Fibroblast of lung (primary cell): ENCODE measurements at regions not wholly inside any gene's neighbourhood (a gene's known extent, or its start where the extent isn't known, plus 50 kb on each side); places are given as distances from the start of the nearest gene placed in this dataset.
"Not testable (repeated sequence)": the region's sequence is repeated elsewhere in the genome, so short reads cannot be mapped to it uniquely, and the experiment has no call there.

Source experiments
- DNase-seq, 2 donors: peaks; one replicate each; pipeline versions ENCODE4 v3.0.0 to v3.0.0-alpha.2; 2010; ENCODE audit warnings: low read depth in 2 of 2
- H2AFZ ChIP-seq: 2 replicates; pipeline ENCODE4 v1.5.1; 2012; ENCODE audit warnings: low read length, control low read depth, inconsistent platforms
- H3K27ac ChIP-seq: 2 replicates; pipeline ENCODE4 v1.5.1; 2011; ENCODE audit warnings: low read length, control low read depth; ENCODE audit not compliant: insufficient read depth
- H3K27me3 ChIP-seq: 2 replicates; pipeline ENCODE4 v1.5.1; 2011; ENCODE audit warnings: mild to moderate bottlenecking, low read length; ENCODE audit not compliant: control insufficient read depth, insufficient read depth
- H3K36me3 ChIP-seq: 2 replicates; pipeline ENCODE4 v1.5.1; 2011; ENCODE audit warnings: low read length; ENCODE audit not compliant: control insufficient read depth, insufficient read depth
- H3K4me1 ChIP-seq: 2 replicates; pipeline ENCODE4 v1.5.1; 2011; ENCODE audit warnings: low read length; ENCODE audit not compliant: control insufficient read depth, insufficient read depth; ENCODE audit errors: extremely low read depth
- H3K4me2 ChIP-seq: 2 replicates; pipeline ENCODE4 v1.5.1; 2011; ENCODE audit warnings: low read length, control low read depth; ENCODE audit not compliant: insufficient read depth; ENCODE audit errors: extremely low read depth
- H3K4me3 ChIP-seq, 4 experiments: fragments of 200-600 bp in 1 of 4; sonication (generic) in 1 of 4; replicated peaks in 1 of 4; 2 replicates each; pipeline ENCODE4 v1.5.1; 2011 to 2016; ENCODE audit warnings: low read length in 4 of 4, low read depth in 3 of 4, mild to moderate bottlenecking in 3 of 4, control low read depth in 2 of 4, inconsistent platforms in 1 of 4, mixed read lengths in 1 of 4; ENCODE audit not compliant: insufficient read depth in 1 of 4; ENCODE audit errors: control extremely low read depth in 1 of 4
- H3K79me2 ChIP-seq: 2 replicates; pipeline ENCODE4 v1.5.1; 2012; ENCODE audit warnings: mild to moderate bottlenecking, low read length, inconsistent platforms; ENCODE audit not compliant: control insufficient read depth, insufficient read depth
- H3K9ac ChIP-seq: 2 replicates; pipeline ENCODE4 v1.5.1; 2011; ENCODE audit warnings: mild to moderate bottlenecking, low read length, control low read depth; ENCODE audit not compliant: insufficient read depth
- H3K9me3 ChIP-seq: 2 replicates; pipeline ENCODE4 v1.5.1; 2012; ENCODE audit warnings: low read depth, low read length; ENCODE audit not compliant: control insufficient read depth, insufficient read depth
- H4K20me1 ChIP-seq: 2 replicates; pipeline ENCODE4 v1.5.1; 2011; ENCODE audit warnings: low read length; ENCODE audit not compliant: control insufficient read depth, insufficient read depth; ENCODE audit errors: extremely low read depth
- EZH2 ChIP-seq: IDR thresholded peaks from 2 replicates; pipeline ENCODE4 v1.5.1; 2012; ENCODE audit warnings: low read length, control low read depth, mild to moderate bottlenecking; ENCODE audit errors: missing control alignments
- TF ChIP-seq, protein P1 (sequence below), 2 donors: IDR thresholded peaks in 1 of 2; conservative IDR thresholded peaks in 1 of 2; 1 replicate in 1 of 2; 2 replicates in 1 of 2; pipeline ENCODE4 v1.5.1; 2011 to 2012; ENCODE audit warnings: low read length in 2 of 2, control low read depth in 1 of 2, inconsistent platforms in 1 of 2, low read depth in 1 of 2, mild to moderate bottlenecking in 1 of 2

DNA sequence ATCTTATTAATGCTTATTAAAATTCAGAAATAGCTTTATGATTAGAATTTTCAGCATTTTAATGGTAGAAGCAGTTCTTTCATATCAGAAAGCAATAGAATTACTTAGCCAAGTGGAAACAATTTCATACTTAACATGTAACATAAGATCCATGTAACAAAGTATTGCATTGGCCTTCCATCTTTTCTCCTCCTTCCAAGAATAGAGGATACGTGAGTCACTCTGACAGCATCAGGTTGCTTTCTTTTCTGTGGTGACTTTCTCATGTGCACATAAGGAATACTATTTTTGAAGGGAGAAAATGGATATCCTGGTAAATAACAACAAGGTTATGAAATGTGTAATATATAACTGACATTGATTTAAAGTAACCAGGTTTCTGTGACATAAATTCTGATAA, 272.2 kb downstream of the ANXA1 start:
- no peak for TF ChIP-seq EZH2
- no peaks in the 10 kb centered on the region for H4K20me1 ChIP-seq
- no peak overlapping the region for H3K4me2 ChIP-seq
- H3K36me3 ChIP-seq, result no peaks in the 10 kb centered on the region
- H3K4me3 ChIP-seq, result no peak overlapping the region
- H2AFZ ChIP-seq, result no peak overlapping the region
- H3K9ac ChIP-seq, result no peak overlapping the region
- DNase-seq, result peak in 1 of 2 donors; percentile 44
- no peaks in the 10 kb centered on the region for H3K79me2 ChIP-seq
- no peak overlapping the region for H3K27ac ChIP-seq
- no peaks in the 10 kb centered on the region for H3K4me1 ChIP-seq
- no peaks in the 10 kb centered on the region for H3K27me3 ChIP-seq
- H3K9me3 ChIP-seq, result no peaks in the 10 kb centered on the region

GRCh38 chr9:73426269-73426668, 274.6 kb downstream of the ANXA1 start:
- no peak for DNase-seq
- H3K4me2 ChIP-seq, result no peak overlapping the region
- H3K9ac ChIP-seq, result no peak overlapping the region
- no peaks in the 10 kb centered on the region for H3K9me3 ChIP-seq
- no peak overlapping the region for H3K27ac ChIP-seq
- no peaks in the 10 kb centered on the region for H4K20me1 ChIP-seq
- H3K27me3 ChIP-seq, result no peaks in the 10 kb centered on the region
- H3K79me2 ChIP-seq, result no peaks in the 10 kb centered on the region
- no peak overlapping the region for H3K4me3 ChIP-seq
- TF ChIP-seq, protein P1, sequence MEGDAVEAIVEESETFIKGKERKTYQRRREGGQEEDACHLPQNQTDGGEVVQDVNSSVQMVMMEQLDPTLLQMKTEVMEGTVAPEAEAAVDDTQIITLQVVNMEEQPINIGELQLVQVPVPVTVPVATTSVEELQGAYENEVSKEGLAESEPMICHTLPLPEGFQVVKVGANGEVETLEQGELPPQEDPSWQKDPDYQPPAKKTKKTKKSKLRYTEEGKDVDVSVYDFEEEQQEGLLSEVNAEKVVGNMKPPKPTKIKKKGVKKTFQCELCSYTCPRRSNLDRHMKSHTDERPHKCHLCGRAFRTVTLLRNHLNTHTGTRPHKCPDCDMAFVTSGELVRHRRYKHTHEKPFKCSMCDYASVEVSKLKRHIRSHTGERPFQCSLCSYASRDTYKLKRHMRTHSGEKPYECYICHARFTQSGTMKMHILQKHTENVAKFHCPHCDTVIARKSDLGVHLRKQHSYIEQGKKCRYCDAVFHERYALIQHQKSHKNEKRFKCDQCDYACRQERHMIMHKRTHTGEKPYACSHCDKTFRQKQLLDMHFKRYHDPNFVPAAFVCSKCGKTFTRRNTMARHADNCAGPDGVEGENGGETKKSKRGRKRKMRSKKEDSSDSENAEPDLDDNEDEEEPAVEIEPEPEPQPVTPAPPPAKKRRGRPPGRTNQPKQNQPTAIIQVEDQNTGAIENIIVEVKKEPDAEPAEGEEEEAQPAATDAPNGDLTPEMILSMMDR (conservative IDR thresholded peaks at IDR 0.05 in 1 of 2, IDR thresholded peaks at IDR 0.05 in 1 of 2; ENCODE audit: low read depth in 1 of 2, low read length in 2 of 2), result no peak
- no peak for TF ChIP-seq EZH2
- H2AFZ ChIP-seq, result no peak overlapping the region
- H3K36me3 ChIP-seq, result no peaks in the 10 kb centered on the region
- H3K4me1 ChIP-seq, result no peaks in the 10 kb centered on the region

DNA sequence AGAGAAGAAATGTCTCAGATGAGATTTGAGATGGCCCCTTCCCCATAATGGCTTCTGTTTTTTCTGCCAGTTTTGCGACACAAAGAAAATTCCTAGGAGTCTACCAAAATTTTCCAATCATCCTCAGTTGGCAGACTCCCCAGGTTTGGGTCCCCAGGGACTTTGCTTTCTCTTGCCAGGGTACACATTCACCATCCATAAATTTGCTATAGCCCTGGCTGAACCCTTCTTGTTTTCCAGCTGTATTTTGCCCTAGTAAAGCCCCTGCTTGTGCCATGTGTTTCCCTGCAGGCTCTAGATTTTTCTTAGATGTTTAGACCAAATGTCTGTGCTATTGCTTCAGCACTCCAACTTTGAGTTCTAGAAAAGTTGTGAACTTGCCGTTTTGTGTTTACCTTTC, 283.2 kb downstream of the ANXA1 start:
- Histone ChIP-seq H3K4me3 (no peak overlapping the region), H3K27me3 (no peaks in the 10 kb centered on the region), H3K9me3 (no peaks in the 10 kb centered on the region), H3K4me1 (no peaks in the 10 kb centered on the region), H3K4me2 (no peak overlapping the region), H3K79me2 (no peaks in the 10 kb centered on the region), H2AFZ (no peak overlapping the region), H3K36me3 (no peaks in the 10 kb centered on the region), H4K20me1 (no peaks in the 10 kb centered on the region), H3K9ac (no peak overlapping the region), H3K27ac (no peak overlapping the region)
- no peak for DNase-seq
- TF ChIP-seq EZH2, result no peak

DNA sequence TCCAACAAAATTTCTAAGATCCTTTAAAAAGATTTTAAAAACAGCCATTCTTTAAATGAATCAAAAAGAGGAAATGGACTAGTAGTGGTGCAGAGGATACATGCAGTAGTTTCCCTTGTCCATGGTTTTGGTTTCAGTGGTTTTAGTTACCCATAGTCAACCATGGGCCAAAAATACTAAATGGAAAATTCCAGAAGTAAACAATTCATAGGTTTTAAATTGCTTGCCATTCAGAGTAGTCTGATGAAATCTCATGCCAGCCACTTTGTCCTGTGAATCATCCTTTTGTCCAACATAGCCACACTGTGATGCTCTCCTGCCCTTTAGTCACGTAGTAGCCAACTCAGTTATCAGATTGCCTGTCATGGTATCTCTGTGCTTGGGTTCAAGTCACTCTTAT, 286.1 kb downstream of the ANXA1 start:
- DNase-seq, result peak in 1 of 2 donors; percentile 36
- no peak overlapping the region for H3K4me2 ChIP-seq
- TF ChIP-seq, protein P1 (conservative IDR thresholded peaks at IDR 0.05 in 1 of 2, IDR thresholded peaks at IDR 0.05 in 1 of 2; ENCODE audit: low read depth in 1 of 2, low read length in 2 of 2), result no peak
- TF ChIP-seq EZH2, result no peak
- no peak overlapping the region for H2AFZ ChIP-seq
- no peak overlapping the region for H3K27ac ChIP-seq
- no peaks in the 10 kb centered on the region for H3K27me3 ChIP-seq
- H3K9me3 ChIP-seq, result no peaks in the 10 kb centered on the region
- no peaks in the 10 kb centered on the region for H3K79me2 ChIP-seq
- H3K4me3 ChIP-seq, result no peak overlapping the region
- H3K4me1 ChIP-seq, result no peaks in the 10 kb centered on the region
- no peaks in the 10 kb centered on the region for H3K36me3 ChIP-seq
- H4K20me1 ChIP-seq, result no peaks in the 10 kb centered on the region
- H3K9ac ChIP-seq, result no peak overlapping the region

DNA sequence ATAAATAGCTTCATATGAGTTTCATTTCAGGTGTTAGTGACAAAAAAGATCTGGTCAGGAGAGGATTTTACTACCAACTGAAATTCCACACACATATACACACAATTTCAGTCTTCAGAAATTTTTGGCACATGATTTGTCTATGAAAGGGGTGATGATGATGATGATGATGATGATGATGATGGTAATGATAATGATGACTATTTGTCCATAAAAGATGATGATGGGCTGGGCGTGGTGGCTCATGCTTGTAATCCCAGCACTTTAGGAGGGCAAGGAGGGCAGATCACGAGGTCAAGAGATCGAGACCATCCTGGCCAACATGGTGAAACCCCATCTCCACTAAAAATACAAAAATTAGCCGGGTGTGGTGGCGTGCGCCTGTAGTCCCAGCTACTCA, 288.2 kb downstream of the ANXA1 start:
- H3K4me3 ChIP-seq, H3K79me2 ChIP-seq, H3K27ac ChIP-seq, H3K4me1 ChIP-seq, H3K4me2 ChIP-seq, H3K9me3 ChIP-seq, H3K36me3 ChIP-seq, H3K27me3 ChIP-seq, H4K20me1 ChIP-seq, H2AFZ ChIP-seq, H3K9ac ChIP-seq, DNase-seq: not testable (repeated sequence)
